ENCODE measurements at regions not wholly inside any gene's neighbourhood (a gene's known extent, or its start where the extent isn't known, plus 50 kb on each side); places are given as distances from the start of the nearest gene placed in this dataset.

- TF ChIP-seq CTCF (IDR thresholded peaks at IDR 0.05) (no peak), POLR2A (IDR thresholded peaks at IDR 0.05) (no peak)
Observed at GRCh38 chr7:155925682-155926081, 113.4 kb upstream of the SHH start.

All from esophagus squamous epithelium (tissue), 4 donors.